ENCODE measurements at regions not wholly inside any gene's neighbourhood (a gene's known extent, or its start where the extent isn't known, plus 50 kb on each side); places are given as distances from the start of the nearest gene placed in this dataset.

GRCh38 chr1:106185089-106185488 lies 871.4 kb upstream of the PRMT6 start:
- no peak for TF ChIP-seq CTCF (IDR thresholded peaks at IDR 0.05; ENCODE audit: extremely low read depth in 1 of 2, insufficient read depth in 1 of 2, low read depth in 1 of 2, low read length in 2 of 2)
- no peak for TF ChIP-seq POLR2A (IDR thresholded peaks at IDR 0.05; ENCODE audit: low read depth, low read length)
- no peak for TF ChIP-seq POLR2AphosphoS5 (IDR thresholded peaks at IDR 0.05; ENCODE audit: insufficient read depth, low read depth, low read length)

All from endothelial cell of umbilical vein (primary cell).